HepG2 (cell line): ENCODE measurements at regions not wholly inside any gene's neighbourhood (a gene's known extent, or its start where the extent isn't known, plus 50 kb on each side); places are given as distances from the start of the nearest gene placed in this dataset.

Experiments
- ATAC-seq: fragments of 200-7000 bp; cut with Tn5 transposase; 3 replicates; pipeline ENCODE4 v1.9.1; 2020; ENCODE audit warnings: mild to moderate bottlenecking, moderate library complexity
- BruUV-seq: library from RNA; stranded (reverse); fragments of 400-500 nt; replicated peaks from 2 replicates; lab custom pipeline; 2021; lab: Mats Ljungman, UMichigan
- CTCF ChIA-PET: fragments of 300-600 bp; formaldehyde crosslinking; extraction: SDS; loops from one replicate; lab custom pipeline; 2021; ENCODE audit warnings: low total read pairs, inconsistent platforms, low intra/inter-chr PET ratio; lab: Yijun Ruan, JAX
- POLR2A ChIA-PET: fragments of 350-600 bp; sonication (Branson Sonifier 250); formaldehyde crosslinking; loops from one replicate; lab custom pipeline; 2020; ENCODE audit warnings: antibody characterized with exemption, inconsistent platforms; lab: Yijun Ruan, JAX
- DNase-seq: peaks from one replicate; pipeline ENCODE4 v3.0.0-alpha.2; 2015; ENCODE audit warnings: low spot score
- FAIRE-seq: peaks from 3 replicates; lab custom pipeline; 2011; peaks lifted over from hg19 to GRCh38; lab: Jason Lieb, UNC
- H2AFZ ChIP-seq: one replicate; pipeline ENCODE4 v1.6.1; 2011; ENCODE audit warnings: low read length, inconsistent platforms
- H3K27ac ChIP-seq: fragments of 300-600 bp; 3 replicates; pipeline ENCODE4 v1.8.0; 2011; ENCODE audit warnings: mixed run types, mild to moderate bottlenecking, mixed read lengths, low read length, inconsistent platforms; ENCODE audit not compliant: insufficient read depth; ENCODE audit errors: extremely low read length
- H3K27me3 ChIP-seq, 2 experiments: fragments of 200-600 bp in 1 of 2; 2 replicates in 1 of 2; 3 replicates in 1 of 2; pipeline versions ENCODE4 v1.6.0 to v1.8.0; 2011; ENCODE audit warnings: low read length in 2 of 2, mild to moderate bottlenecking in 2 of 2, moderate library complexity in 2 of 2, inconsistent platforms in 1 of 2; ENCODE audit not compliant: insufficient read depth in 2 of 2, control insufficient read depth in 1 of 2
- H3K36me3 ChIP-seq, 2 experiments: fragments of 200-600 bp in 1 of 2; replicated peaks in 1 of 2; 2 replicates in 1 of 2; 3 replicates in 1 of 2; pipeline versions ENCODE4 v1.5.1 to v1.8.0; 2011; ENCODE audit warnings: low read length in 2 of 2, inconsistent platforms in 1 of 2; ENCODE audit not compliant: insufficient read depth in 2 of 2, control insufficient read depth in 1 of 2
- H3K4me1 ChIP-seq: 2 replicates; pipeline ENCODE4 v1.5.1; 2012; ENCODE audit warnings: low read length, inconsistent platforms; ENCODE audit not compliant: insufficient read depth
- H3K4me2 ChIP-seq: 2 replicates; pipeline ENCODE4 v1.6.0; 2011; ENCODE audit warnings: low read depth, low read length, inconsistent platforms
- H3K4me3 ChIP-seq, 3 experiments: fragments of 200-600 bp in 1 of 3; sonication (generic), shearing (Covaris generic) in 1 of 3; replicated peaks in 1 of 3; 2 replicates each; pipeline ENCODE4 v1.5.1; 2011 to 2016; ENCODE audit warnings: low read length in 3 of 3, inconsistent platforms in 2 of 3, low read depth in 2 of 3, mild to moderate bottlenecking in 2 of 3, control low read depth in 1 of 3, mixed read lengths in 1 of 3; ENCODE audit not compliant: insufficient read depth in 1 of 3
- H3K79me2 ChIP-seq: one replicate; pipeline ENCODE4 v1.6.1; 2011; ENCODE audit warnings: low read length, inconsistent platforms; ENCODE audit not compliant: insufficient read depth
- H3K9ac ChIP-seq: 2 replicates; pipeline ENCODE4 v1.6.0; 2011; ENCODE audit warnings: mild to moderate bottlenecking, low read depth, low read length, inconsistent platforms; ENCODE audit not compliant: insufficient read depth
- H3K9me3 ChIP-seq: 2 replicates; pipeline ENCODE4 v1.5.1; 2012; ENCODE audit warnings: mild to moderate bottlenecking, low read length
- H4K20me1 ChIP-seq: 2 replicates; pipeline ENCODE4 v1.6.0; 2011; ENCODE audit warnings: inconsistent platforms, mild to moderate bottlenecking, low read length, moderate library complexity; ENCODE audit not compliant: insufficient read depth
- ARNT2 ChIP-seq: sonication (generic); formaldehyde crosslinking; IDR thresholded peaks from 2 replicates; pipeline ENCODE4 v1.8.0; 2022; ENCODE audit warnings: mild to moderate bottlenecking, low read depth, missing genetic modification reagents, moderate library complexity
- CBX1 ChIP-seq: IDR thresholded peaks from one replicate; pipeline ENCODE4 v1.6.1; 2016; ENCODE audit warnings: antibody characterized with exemption, low read depth
- FOXA1 ChIP-seq, 2 experiments: fragments of 450-650 bp in 1 of 2; sonication (generic) in 1 of 2; formaldehyde crosslinking in 1 of 2; IDR thresholded peaks; 2 replicates each; pipeline versions ENCODE4 v1.4.0 to v1.6.1; 2016 to 2020; ENCODE audit warnings: missing genetic modification reagents in 1 of 2
- KDM6A ChIP-seq: IDR thresholded peaks from 2 replicates; pipeline ENCODE4 v1.6.1; 2016; ENCODE audit warnings: low read depth
- PITX1 ChIP-seq: sonication (generic); formaldehyde crosslinking; IDR thresholded peaks from 2 replicates; pipeline ENCODE4 v1.5.1; 2020; ENCODE audit warnings: mild to moderate bottlenecking, missing genetic modification reagents
- PLRG1 ChIP-seq: fragments of 450-650 bp; conservative IDR thresholded peaks from 2 replicates; pipeline ENCODE4 v1.6.1; 2016
- RNF2 ChIP-seq: fragments of 450-650 bp; conservative IDR thresholded peaks from 2 replicates; pipeline ENCODE4 v1.6.1; 2016; ENCODE audit warnings: low read depth
- TCF7L2 ChIP-seq: IDR thresholded peaks from 2 replicates; pipeline ENCODE4 v1.6.1; 2011; ENCODE audit warnings: mild to moderate bottlenecking, low read depth, low read length, moderate library complexity
- TP53 ChIP-seq: sonication (generic); formaldehyde crosslinking; conservative IDR thresholded peaks from 2 replicates; pipeline ENCODE4 v1.4.0; 2020; ENCODE audit warnings: missing genetic modification reagents
- ZNF652 ChIP-seq: IDR thresholded peaks from 2 replicates; pipeline ENCODE4 v1.6.1; 2016; ENCODE audit warnings: low read depth, borderline replicate concordance
- ZSCAN22 ChIP-seq: sonication (generic); formaldehyde crosslinking; IDR thresholded peaks from 2 replicates; pipeline ENCODE4 v1.4.0; 2020; ENCODE audit warnings: mild to moderate bottlenecking, missing genetic modification reagents
- WGBS: methylation state at CpG from one replicate; pipeline ENCODE4 v1.1.6; 2017; ENCODE audit warnings: low lambda C conversion rate; 5-methylcytosine and 5-hydroxymethylcytosine counted together
- in situ Hi-C: cut with HindIII; loops from 2 replicates; pipeline ENCODE4 v1.10.0; 2017; ENCODE audit warnings: low pct_unique_long_range_greater_than_20kb; ENCODE audit not compliant: extremely low pct_ligation_motif_present
- intact Hi-C: fragments of 100-400 bp; cut with micrococcal nuclease; formaldehyde crosslinking; loops from one replicate; pipeline ENCODE4 v1.10.0; 2022; ENCODE audit not compliant: unreplicated experiment
- TF ChIP-seq, protein P1 (sequence below): sonication (generic); formaldehyde crosslinking; IDR thresholded peaks from 2 replicates; pipeline ENCODE4 v1.5.0; 2020; ENCODE audit warnings: missing genetic modification reagents

- TF ChIP-seq ARNT2 (CRISPR knock-in tag): no peak
- no peak for TF ChIP-seq CBX1
- no peak for TF ChIP-seq ZSCAN22 (CRISPR knock-in tag)
- no peak for TF ChIP-seq TP53
- TF ChIP-seq KDM6A (CRISPR knock-in tag): no peak
- TF ChIP-seq TCF7L2: no peak
- TF ChIP-seq RNF2: no peak
- TF ChIP-seq, protein P1, sequence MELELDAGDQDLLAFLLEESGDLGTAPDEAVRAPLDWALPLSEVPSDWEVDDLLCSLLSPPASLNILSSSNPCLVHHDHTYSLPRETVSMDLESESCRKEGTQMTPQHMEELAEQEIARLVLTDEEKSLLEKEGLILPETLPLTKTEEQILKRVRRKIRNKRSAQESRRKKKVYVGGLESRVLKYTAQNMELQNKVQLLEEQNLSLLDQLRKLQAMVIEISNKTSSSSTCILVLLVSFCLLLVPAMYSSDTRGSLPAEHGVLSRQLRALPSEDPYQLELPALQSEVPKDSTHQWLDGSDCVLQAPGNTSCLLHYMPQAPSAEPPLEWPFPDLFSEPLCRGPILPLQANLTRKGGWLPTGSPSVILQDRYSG (CRISPR knock-in tag): no peak
- TF ChIP-seq PITX1 (CRISPR knock-in tag): no peak
Observed at GRCh38 chr9:12904261-12905000, 129.6 kb downstream of the LURAP1L start (continued).

DNA sequence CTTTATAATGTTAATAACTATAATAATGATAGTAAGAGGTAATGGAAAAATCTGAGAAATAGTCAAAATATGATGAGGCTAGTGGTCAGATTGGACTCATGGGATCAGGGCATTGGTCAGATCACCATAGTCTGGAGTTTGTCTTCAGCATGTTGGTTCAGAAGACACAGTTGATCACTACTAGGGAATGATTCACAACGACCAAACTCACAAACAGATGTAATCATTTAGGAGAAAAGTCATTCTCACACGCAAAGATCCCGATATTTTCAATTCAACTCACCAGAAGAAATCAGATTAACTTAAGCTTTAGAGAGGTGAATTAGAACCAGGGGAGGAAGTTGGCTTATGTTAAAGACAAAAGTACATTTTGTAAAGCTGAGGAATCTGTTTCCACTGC, 131.8 kb downstream of the LURAP1L start:
- intact Hi-C loops (no loop called here), in situ Hi-C loops (no loop called here)
- FAIRE-seq (no peak), ATAC-seq (no peak), DNase-seq (no peak)
- H3K27ac ChIP-seq: no peak overlapping the region
- H3K4me2 ChIP-seq: no peak overlapping the region
- TF ChIP-seq FOXA1 (IDR thresholded peaks at IDR 0.05) (no peak), FOXA1 (CRISPR knock-in tag; IDR thresholded peaks at IDR 0.05) (no peak), PLRG1 (no peak), ZNF652 (CRISPR knock-in tag) (no peak)
- H3K27me3 ChIP-seq: no peaks in the 10 kb centered on the region
- POLR2A ChIA-PET: no interaction called here
- H3K4me1 ChIP-seq: no peaks in the 10 kb centered on the region
- H3K9me3 ChIP-seq: no peaks in the 10 kb centered on the region
- H3K36me3 ChIP-seq: no peaks in the 10 kb centered on the region
- H3K4me3 ChIP-seq: no peak overlapping the region
- no TSS peak for BruUV-seq
- no peak overlapping the region for H2AFZ ChIP-seq
- H3K79me2 ChIP-seq: no peaks in the 10 kb centered on the region
- 0% methylated on average over 3 of the region's 3 CpGs for WGBS
- CTCF ChIA-PET: no interaction called here
- H3K9ac ChIP-seq: no peak overlapping the region
- no peaks in the 10 kb centered on the region for H4K20me1 ChIP-seq
